Mesenchymal stem cell (in vitro differentiated cells and primary cell): ENCODE measurements at regions not wholly inside any gene's neighbourhood (a gene's known extent, or its start where the extent isn't known, plus 50 kb on each side); places are given as distances from the start of the nearest gene placed in this dataset.

Experiments used
- DNase-seq: peaks from one replicate; pipeline ENCODE4 v3.0.0-alpha.2; 2013
- H2AFZ ChIP-seq: one replicate; pipeline ENCODE4 v1.6.1; 2013; ENCODE audit warnings: low read depth, mild to moderate bottlenecking, control low read depth, inconsistent platforms, low read length, moderate library complexity
- H2AK5ac ChIP-seq: 2 replicates; pipeline ENCODE4 v1.6.1; 2013; ENCODE audit warnings: low read length, moderate library complexity, mild to moderate bottlenecking, inconsistent platforms; ENCODE audit not compliant: severe bottlenecking
- H2BK120ac ChIP-seq: one replicate; pipeline ENCODE4 v1.6.1; 2013; ENCODE audit warnings: low read depth, mild to moderate bottlenecking, inconsistent platforms, low read length, moderate library complexity
- H2BK12ac ChIP-seq, 2 experiments: one replicate each; pipeline ENCODE4 v1.6.1; 2013; ENCODE audit warnings: inconsistent platforms in 2 of 2, low read length in 2 of 2, mild to moderate bottlenecking in 2 of 2, moderate library complexity in 2 of 2, control low read depth in 1 of 2
- H2BK15ac ChIP-seq: one replicate; pipeline ENCODE4 v1.6.1; 2013; ENCODE audit warnings: mild to moderate bottlenecking, low read depth, inconsistent platforms; ENCODE audit not compliant: poor library complexity, severe bottlenecking
- H2BK5ac ChIP-seq: 2 replicates; pipeline ENCODE4 v1.6.1; 2013; ENCODE audit warnings: low read depth, mild to moderate bottlenecking, low read length, control low read depth, inconsistent platforms; ENCODE audit not compliant: poor library complexity, severe bottlenecking
- H3K14ac ChIP-seq, 2 experiments: one replicate each; pipeline ENCODE4 v1.6.1; 2013; ENCODE audit warnings: inconsistent platforms in 2 of 2, low read length in 2 of 2, control low read depth in 1 of 2, mild to moderate bottlenecking in 1 of 2, moderate library complexity in 1 of 2
- H3K18ac ChIP-seq, 2 experiments: one replicate each; pipeline ENCODE4 v1.6.1; 2013; ENCODE audit warnings: inconsistent platforms in 2 of 2, low read length in 2 of 2, control low read depth in 1 of 2, low read depth in 1 of 2, mild to moderate bottlenecking in 1 of 2
- H3K23ac ChIP-seq, 2 experiments: one replicate each; pipeline ENCODE4 v1.6.1; 2013; ENCODE audit warnings: inconsistent platforms in 2 of 2, low read length in 2 of 2, mild to moderate bottlenecking in 2 of 2, moderate library complexity in 2 of 2, control low read depth in 1 of 2
- H3K27ac ChIP-seq: 2 replicates; pipeline ENCODE4 v1.5.1; 2013; ENCODE audit warnings: mild to moderate bottlenecking, moderate library complexity, low read length, control low read depth, inconsistent platforms; ENCODE audit not compliant: poor library complexity, severe bottlenecking
- H3K27me3 ChIP-seq, 2 experiments: 2 replicates each; pipeline versions ENCODE4 v1.6.1 to v1.7.0; 2013; ENCODE audit warnings: low read length in 2 of 2, mild to moderate bottlenecking in 2 of 2, moderate library complexity in 2 of 2, control low read depth in 1 of 2, inconsistent platforms in 1 of 2; ENCODE audit not compliant: control insufficient read depth in 1 of 2, insufficient read depth in 1 of 2
- H3K36me3 ChIP-seq, 2 experiments: 2 replicates each; pipeline versions ENCODE4 v1.6.1 to v1.7.0; 2013; ENCODE audit warnings: low read length in 2 of 2, control low read depth in 1 of 2, inconsistent platforms in 1 of 2, low read depth in 1 of 2, mild to moderate bottlenecking in 1 of 2; ENCODE audit not compliant: insufficient read depth in 2 of 2, control insufficient read depth in 1 of 2
- H3K4ac ChIP-seq, 2 experiments: one replicate each; pipeline ENCODE4 v1.6.1; 2013; ENCODE audit warnings: inconsistent platforms in 2 of 2, low read length in 2 of 2, mild to moderate bottlenecking in 2 of 2, moderate library complexity in 2 of 2, control low read depth in 1 of 2, low read depth in 1 of 2
- H3K4me1 ChIP-seq: 2 replicates; pipeline ENCODE4 v1.6.1; 2013; ENCODE audit warnings: low read depth, low read length, control low read depth; ENCODE audit not compliant: control insufficient read depth, insufficient read depth
- H3K4me2 ChIP-seq: 2 replicates; pipeline ENCODE4 v1.6.1; 2013; ENCODE audit warnings: low read length, mild to moderate bottlenecking, inconsistent platforms; ENCODE audit not compliant: poor library complexity, severe bottlenecking
- H3K4me3 ChIP-seq, 2 experiments: 2 replicates each; pipeline versions ENCODE4 v1.5.1 to v1.7.0; 2013; ENCODE audit warnings: low read length in 2 of 2, mild to moderate bottlenecking in 2 of 2, control low read depth in 1 of 2, low read depth in 1 of 2; ENCODE audit not compliant: insufficient read depth in 1 of 2
- H3K79me1 ChIP-seq: replicated peaks from 2 replicates; pipeline ENCODE4 v1.6.1; 2013; ENCODE audit warnings: mild to moderate bottlenecking, control low read depth, low read length, inconsistent platforms; ENCODE audit not compliant: poor library complexity, severe bottlenecking
- H3K9ac ChIP-seq: 2 replicates; pipeline ENCODE4 v1.7.0; 2013; ENCODE audit warnings: mild to moderate bottlenecking, low read length, moderate library complexity
- H3K9me3 ChIP-seq: 2 replicates; pipeline ENCODE4 v1.7.0; 2013; ENCODE audit warnings: mild to moderate bottlenecking, low read length; ENCODE audit not compliant: control insufficient read depth
- H4K8ac ChIP-seq: one replicate; pipeline ENCODE4 v1.6.1; 2013; ENCODE audit warnings: inconsistent platforms, mild to moderate bottlenecking, low read length, moderate library complexity
- H4K91ac ChIP-seq: one replicate; pipeline ENCODE4 v1.6.1; 2013; ENCODE audit warnings: mild to moderate bottlenecking, low read length, inconsistent platforms
- WGBS: methylation state at CpG from one replicate; pipeline ENCODE4 v1.1.7; 2013; ENCODE audit warnings: mixed read lengths; 5-methylcytosine and 5-hydroxymethylcytosine counted together

DNA sequence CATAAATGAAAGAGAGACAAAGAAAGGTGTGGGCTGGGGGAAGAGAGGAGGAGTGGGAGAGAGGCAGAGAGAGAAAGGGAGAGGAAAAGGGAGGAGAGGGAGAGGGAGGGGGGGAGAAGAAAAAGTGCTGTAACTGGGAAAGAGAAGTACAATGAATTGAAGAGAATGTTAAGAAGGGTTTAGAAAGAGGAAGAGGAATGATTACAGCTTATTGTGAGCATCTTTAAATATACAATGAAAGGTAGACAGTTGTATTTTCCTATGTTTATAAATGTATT, 229.1 kb upstream of the PMFBP1 start:
- H4K8ac ChIP-seq = no peak overlapping the region
- no peak overlapping the region for H3K27ac ChIP-seq
- no peaks in the 10 kb centered on the region for H3K36me3 ChIP-seq
- H2BK5ac ChIP-seq = no peak overlapping the region
- no peak overlapping the region for H3K4me2 ChIP-seq
- DNase-seq = no peak
- H3K4ac ChIP-seq = no peak overlapping the region
- no peak overlapping the region for H2AK5ac ChIP-seq
- H3K4me1 ChIP-seq = no peaks in the 10 kb centered on the region
- H2BK12ac ChIP-seq = no peak overlapping the region
- no peak overlapping the region for H2AFZ ChIP-seq
- H4K91ac ChIP-seq = no peak overlapping the region
- no peak overlapping the region for H2BK15ac ChIP-seq
- H3K27me3 ChIP-seq = no peaks in the 10 kb centered on the region
- no peak overlapping the region for H3K23ac ChIP-seq
- H3K9me3 ChIP-seq = peaks cover 13% of the 10 kb centered on the region
- H3K14ac ChIP-seq = no peak overlapping the region
- no peak overlapping the region for H2BK120ac ChIP-seq
- no peaks in the 10 kb centered on the region for H3K79me1 ChIP-seq
- H3K18ac ChIP-seq = no peak overlapping the region
- H3K9ac ChIP-seq = peak overlapping the region; percentile 30
- H3K4me3 ChIP-seq = no peak overlapping the region

DNA sequence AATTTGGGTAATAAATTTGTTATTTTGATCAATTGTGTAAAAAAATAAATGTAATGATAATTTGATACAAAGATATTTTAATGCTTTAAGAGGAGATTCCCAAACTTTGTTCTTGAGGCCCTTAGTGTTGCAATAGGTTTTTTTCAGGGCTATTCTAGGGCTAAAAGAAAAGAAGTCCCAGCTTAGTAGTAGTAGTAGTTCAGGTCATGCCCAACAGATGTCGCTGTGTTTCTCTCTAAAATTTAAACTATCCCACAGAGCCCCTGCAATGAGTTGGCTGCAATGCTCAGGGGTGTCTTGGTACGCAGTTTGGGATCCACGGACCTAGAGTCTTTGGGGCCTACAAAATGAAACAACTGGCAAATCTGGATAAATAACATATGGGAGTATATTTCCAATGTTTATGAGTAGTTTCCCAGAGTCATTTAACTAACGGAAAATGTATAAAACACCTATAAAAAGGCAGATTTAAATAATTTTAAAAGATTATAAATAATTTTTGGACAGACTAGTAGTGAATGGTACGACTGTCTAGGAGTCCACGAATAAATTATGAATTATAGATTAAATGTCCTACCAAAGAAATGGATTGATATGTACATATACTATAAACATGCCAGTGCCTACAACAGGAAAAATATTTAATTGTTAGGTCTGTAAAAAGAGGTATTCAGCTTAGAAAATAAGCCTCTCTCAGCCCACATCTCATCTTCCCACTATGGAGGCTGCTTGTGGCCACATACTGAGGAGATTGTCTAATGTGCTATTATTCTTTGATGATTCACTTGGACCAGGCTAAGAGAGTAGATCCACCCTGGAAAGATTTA, 228.5 kb upstream of the PMFBP1 start:
- H2AFZ ChIP-seq = no peak overlapping the region
- no peak overlapping the region for H2AK5ac ChIP-seq
- H3K4ac ChIP-seq = no peak overlapping the region
- no peak overlapping the region for H2BK12ac ChIP-seq
- H3K4me2 ChIP-seq = no peak overlapping the region
- no peak overlapping the region for H3K18ac ChIP-seq
- no peaks in the 10 kb centered on the region for H3K36me3 ChIP-seq
- no peak overlapping the region for H3K4me3 ChIP-seq
- no peak overlapping the region for H2BK15ac ChIP-seq
- H3K27me3 ChIP-seq = no peaks in the 10 kb centered on the region
- peaks cover 9% of the 10 kb centered on the region for H3K9me3 ChIP-seq
- no peaks in the 10 kb centered on the region for H3K4me1 ChIP-seq
- H3K9ac ChIP-seq = peak overlapping the region; percentile 30
- H4K91ac ChIP-seq = no peak overlapping the region
- H3K23ac ChIP-seq = no peak overlapping the region
- no peak overlapping the region for H2BK5ac ChIP-seq
- 13% methylated on average over 3 of the region's 6 CpGs for WGBS
- no peak overlapping the region for H3K14ac ChIP-seq
- DNase-seq = peak; percentile 57
- H4K8ac ChIP-seq = no peak overlapping the region
- no peak overlapping the region for H2BK120ac ChIP-seq
- no peaks in the 10 kb centered on the region for H3K79me1 ChIP-seq
- H3K27ac ChIP-seq = no peak overlapping the region

DNA sequence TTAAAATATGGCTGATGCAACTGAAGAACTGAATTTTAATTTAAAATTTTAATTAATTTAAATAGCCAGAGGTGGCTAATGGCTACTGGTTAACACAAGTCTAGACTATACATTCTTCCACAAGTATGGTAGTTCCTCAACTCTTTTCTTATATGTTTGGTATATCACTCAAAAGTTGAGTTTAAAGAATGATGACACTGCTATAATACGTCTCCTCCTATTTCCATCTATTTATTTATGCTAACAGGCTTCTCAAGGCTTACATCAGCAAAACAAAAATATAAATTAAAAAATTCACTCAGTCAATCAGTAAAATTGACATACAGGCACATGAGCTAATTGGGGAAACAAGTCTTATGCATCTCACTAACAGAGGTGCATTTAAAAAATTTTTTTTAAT, 227.9 kb upstream of the PMFBP1 start:
- Histone ChIP-seq H3K14ac (no peak overlapping the region), H3K36me3 (no peaks in the 10 kb centered on the region), H4K8ac (no peak overlapping the region), H2BK5ac (no peak overlapping the region), H2AK5ac (no peak overlapping the region), H3K79me1 (no peaks in the 10 kb centered on the region), H4K91ac (no peak overlapping the region), H3K18ac (no peak overlapping the region), H3K4ac (no peak overlapping the region), H3K23ac (no peak overlapping the region), H2BK12ac (no peak overlapping the region), H3K27me3 (no peaks in the 10 kb centered on the region), H3K27ac (no peak overlapping the region), H3K9ac (no peak overlapping the region), H3K4me1 (no peaks in the 10 kb centered on the region), H3K4me2 (no peak overlapping the region), H3K9me3 (peaks cover 8% of the 10 kb centered on the region), H2AFZ (no peak overlapping the region), H2BK120ac (no peak overlapping the region), H2BK15ac (no peak overlapping the region), H3K4me3 (no peak overlapping the region)
- 100% methylated on average over 1 of the region's 1 CpG for WGBS
- no peak for DNase-seq

DNA sequence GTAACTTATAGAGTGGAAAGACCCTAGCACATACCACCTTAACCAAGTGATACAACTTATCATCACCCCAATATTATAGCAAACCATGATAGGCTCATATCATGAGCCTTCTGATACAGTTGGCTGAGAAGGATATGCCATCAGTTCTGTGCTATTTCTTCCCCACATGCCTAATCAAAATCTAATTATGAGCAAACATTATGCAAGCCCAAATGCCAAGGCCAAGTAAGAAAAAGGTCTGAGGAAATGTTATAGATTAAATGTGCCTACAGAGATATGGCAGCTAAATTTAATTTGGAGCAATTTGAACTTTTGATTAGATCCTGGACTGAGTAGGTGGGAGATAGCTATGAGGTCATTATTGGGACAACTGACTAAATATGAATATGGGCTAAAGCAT, 225.9 kb upstream of the PMFBP1 start:
- Histone ChIP-seq H3K14ac (no peak overlapping the region), H3K9me3 (peaks cover 21% of the 10 kb centered on the region), H3K36me3 (no peaks in the 10 kb centered on the region), H3K27me3 (no peaks in the 10 kb centered on the region), H4K8ac (no peak overlapping the region), H3K23ac (no peak overlapping the region), H2BK15ac (no peak overlapping the region), H2AFZ (no peak overlapping the region), H2BK12ac (no peak overlapping the region), H3K4me1 (no peaks in the 10 kb centered on the region), H2BK120ac (no peak overlapping the region), H3K9ac (no peak overlapping the region), H2AK5ac (no peak overlapping the region), H3K4me3 (no peak overlapping the region), H3K27ac (no peak overlapping the region), H2BK5ac (no peak overlapping the region), H3K4me2 (no peak overlapping the region), H3K18ac (no peak overlapping the region), H3K79me1 (no peaks in the 10 kb centered on the region), H4K91ac (no peak overlapping the region), H3K4ac (no peak overlapping the region)
- no peak for DNase-seq
